Stimulated activated CD4-positive, alpha-beta T cell treated with anti-CD3 and anti-CD28 coated beads, Interleukin-4, amount 100 ng/mL, for 48 hours (primary cell): ENCODE measurements at regions not wholly inside any gene's neighbourhood (a gene's known extent, or its start where the extent isn't known, plus 50 kb on each side); places are given as distances from the start of the nearest gene placed in this dataset.

ENCODE experiments used
- DNase-seq, 2 donors: peaks; one replicate each; pipeline ENCODE4 v3.0.0-alpha.2; 2020; ENCODE audit warnings: low read depth in 2 of 2

DNA sequence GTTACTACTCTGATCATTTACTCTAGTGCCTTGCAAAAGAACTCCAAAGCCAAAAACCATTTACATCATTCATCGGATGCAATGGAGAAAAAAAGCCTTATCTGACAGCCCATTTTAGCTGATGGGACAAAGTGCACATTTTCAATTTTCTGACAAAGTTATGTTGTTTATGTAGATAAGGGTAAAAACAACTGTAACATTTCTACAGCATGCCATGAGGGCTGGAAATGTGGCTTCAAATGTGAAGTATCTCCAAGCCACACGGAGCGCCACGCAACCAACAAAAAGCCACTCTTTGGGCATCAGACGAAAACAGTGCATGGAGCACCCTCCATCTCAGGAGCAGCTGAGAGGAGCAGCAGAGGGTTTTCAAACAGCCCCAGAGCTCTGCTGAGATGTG lies 364.6 kb upstream of the ZNF507 start:
- no peak for DNase-seq

DNA sequence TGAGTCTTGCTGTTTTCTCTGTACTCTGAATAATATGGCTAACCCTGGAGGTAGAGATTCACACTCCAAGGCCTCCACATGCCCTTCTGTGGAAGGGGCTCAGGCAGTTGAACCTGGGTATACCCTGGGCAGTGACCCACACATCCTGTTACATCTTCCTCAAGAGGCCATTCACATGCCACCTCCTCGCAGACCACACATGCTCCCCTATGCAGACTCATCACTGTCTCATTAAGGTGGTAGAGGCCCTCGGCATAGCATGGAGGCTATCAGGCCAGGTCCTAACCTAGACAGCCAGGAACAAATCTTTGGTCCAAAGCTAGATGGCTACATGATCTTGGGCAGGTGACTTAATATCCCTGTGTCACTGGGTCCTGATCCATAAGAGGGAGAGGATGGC lies 363.9 kb upstream of the ZNF507 start:
- DNase-seq: no peak

DNA sequence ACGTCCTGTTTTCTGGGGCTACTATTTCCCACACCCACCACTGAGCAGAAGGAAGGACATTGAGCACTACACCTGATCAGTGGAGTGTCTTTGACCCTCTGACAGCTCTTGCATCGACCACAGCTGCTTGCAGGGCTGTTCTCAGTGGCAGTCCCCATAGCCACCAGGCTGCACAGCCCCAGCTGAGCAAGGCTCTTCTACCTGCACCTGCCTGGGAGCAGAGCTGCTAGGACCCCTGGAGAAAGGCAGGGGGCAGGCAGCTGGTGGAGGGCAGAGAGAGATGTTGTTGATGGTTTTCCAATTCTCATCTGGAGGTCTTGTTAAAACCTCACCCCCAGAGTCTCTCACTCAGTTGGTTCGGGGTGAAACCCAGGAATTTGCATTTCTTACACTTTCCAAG lies 361.8 kb upstream of the ZNF507 start:
- DNase-seq: no peak

DNA sequence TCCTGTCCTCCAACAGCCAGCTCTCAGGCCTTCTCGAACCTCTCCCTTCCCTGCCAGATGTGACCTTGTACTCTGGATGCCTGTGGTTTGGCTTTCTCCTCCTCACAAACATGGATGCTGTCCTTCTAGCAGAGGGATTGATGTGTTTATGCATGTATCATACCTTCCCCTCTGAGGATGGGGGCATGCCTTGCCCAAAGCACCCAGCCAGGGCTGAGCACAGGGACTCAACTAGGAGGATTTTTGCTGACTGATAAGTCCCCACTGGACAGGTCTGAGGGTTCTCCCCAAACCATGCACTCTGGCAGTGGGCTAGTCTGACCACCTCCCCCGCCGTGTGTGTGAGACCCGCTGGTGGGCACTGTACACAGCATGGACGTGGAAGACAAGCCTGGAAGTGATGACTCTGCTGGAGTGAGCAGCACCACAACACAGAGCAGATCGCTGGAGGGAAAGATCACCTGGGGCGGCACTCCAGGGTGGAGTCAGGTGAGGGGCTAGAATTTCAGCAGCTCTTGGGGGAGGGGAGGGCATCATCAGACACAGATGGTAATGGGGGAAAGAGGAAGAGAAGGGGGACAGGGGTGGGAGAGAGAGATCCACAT lies 360.3 kb upstream of the ZNF507 start:
- no peak for DNase-seq

DNA sequence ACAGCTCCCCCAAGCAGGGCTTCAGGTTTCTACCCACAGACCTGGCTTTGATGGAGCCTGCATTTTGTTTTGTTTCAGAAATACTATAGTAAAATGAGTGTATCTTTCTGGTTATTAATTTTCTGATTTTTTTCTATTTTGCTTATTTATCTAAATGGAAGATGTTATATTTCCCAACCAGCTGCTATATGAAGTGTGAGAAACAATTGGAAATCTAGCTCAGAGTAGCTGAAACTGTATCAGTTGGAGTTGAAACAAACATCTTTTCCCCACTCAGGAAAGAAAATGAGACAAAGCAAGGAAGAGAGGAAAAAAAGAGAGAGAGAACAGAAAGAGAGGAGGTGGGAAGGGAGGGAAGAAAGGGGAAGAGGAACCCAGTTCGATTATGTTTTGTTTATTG lies 358.5 kb upstream of the ZNF507 start:
- no peak for DNase-seq

DNA sequence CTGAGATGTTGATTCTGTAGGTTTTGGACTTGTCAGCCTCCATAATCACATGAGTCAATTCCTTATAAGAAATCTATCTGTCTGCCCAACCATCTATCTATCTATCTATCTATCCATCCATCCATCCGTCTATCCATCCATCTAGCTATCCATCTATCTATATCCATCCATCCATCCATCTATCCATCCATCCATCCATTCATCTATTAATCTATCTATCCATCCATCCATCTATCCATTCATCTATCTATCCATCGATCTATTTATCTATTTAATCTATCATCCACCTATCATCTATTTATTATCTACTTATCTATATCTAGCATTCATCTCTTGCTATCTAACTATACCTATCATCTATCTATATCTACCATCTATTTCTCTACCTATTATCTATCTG lies 357.2 kb upstream of the ZNF507 start:
- DNase-seq: no peak

DNA sequence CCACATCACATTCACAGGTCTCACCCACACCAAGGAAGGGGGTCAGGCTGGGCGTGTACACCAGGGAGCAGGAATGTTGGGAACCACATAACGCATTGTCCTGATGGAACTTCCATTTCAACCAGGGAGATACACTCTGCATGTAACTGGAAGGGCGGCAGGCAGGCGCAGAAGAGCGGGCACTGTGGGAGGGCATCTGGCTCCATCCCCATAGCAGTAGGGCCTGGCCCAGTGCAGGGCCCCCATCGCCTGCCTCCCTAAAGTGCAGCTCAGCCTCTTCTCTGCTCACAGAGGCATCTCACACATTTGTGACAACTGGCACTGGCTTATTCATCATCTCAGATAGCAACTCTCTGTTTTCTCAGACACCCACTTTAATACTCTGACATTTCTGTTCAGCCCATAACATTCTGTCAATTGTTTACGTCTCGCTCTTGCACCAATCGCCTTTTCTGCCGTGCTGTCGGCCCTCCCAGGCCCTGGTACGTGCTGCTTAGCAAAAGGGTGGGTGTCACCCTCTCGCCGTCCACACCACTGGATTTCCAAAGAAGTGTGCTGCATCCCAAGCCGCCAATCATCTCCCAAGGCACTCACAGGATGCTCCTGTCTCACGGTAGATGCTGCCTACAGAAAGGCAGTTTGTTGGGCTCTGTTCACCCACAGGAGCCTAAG lies 353.3 kb upstream of the ZNF507 start:
- no peak for DNase-seq

DNA sequence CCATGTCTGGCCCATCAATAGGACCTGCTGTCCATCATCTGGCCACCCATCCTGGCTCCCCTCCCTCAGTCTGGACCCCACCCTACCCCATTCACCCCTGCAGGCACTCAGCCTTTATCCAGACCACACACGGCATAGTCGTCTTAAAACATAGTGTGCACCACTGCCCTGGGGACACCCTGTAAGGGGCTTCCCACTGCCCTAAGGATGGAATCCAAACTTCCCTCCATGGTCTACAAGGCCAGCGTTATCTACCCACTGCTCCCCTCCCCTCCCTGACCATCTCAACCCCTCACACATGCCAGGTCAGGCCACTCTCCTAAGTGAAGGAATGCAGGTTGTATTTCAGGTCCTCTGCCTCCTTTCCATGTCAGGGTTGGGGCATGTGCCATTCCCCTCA lies 352.7 kb upstream of the ZNF507 start:
- no peak for DNase-seq

DNA sequence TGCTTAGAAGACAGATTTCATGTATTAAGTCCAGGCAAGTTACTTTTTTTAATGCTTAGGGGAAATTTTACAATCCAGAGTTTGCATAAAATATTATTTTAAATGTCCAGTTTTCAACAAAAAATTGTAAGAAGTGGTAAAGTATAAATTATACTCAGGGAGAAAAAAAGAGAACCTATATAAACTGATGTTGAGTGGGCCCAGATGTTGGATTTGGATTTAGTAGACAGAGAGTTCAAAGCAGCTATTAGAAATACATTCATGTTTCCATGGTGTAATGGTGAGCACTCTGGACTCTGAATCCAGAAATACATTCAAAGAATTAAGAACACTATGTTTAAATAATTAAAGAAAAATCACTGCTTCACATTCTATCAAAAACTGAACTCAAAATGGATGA lies 349.9 kb upstream of the ZNF507 start:
- DNase-seq: no peak

DNA sequence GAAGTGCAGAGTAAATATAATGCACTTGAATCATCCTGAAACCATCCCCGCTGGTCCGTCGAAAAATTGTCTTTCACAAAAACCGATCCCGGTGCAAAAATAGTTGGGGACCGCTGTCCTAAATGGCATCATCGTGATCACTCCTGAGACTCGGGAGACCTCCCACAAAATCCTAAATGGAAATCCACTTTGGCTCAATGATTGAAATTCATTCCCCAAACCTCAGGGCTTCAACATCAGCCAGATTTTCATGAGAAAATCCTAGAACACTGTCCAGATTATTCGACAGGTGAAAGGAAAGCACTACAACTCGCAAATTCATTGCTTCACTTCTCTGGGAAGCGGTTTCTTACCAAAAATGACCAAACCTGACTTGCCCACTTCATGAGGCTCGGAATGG lies 335.3 kb upstream of the ZNF507 start:
- DNase-seq: no peak

DNA sequence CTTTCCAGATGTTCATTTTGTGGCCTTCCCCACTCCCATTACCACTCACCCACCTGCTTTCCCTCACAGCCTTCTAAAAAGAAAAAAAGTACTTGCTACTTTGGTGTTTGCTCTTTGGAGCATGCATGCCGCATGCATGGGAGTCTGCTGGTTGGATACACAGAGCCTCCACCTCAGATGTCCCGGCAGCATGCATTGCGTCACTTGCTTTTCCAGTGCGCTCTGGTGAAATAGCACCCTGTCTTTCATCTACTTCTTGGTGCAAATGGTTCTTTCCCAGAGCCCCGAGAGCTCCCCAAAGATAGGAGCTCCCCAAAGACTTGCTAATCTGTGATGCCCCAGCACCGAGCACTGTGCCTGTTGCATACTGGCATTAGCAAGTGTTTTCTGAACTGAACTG lies 333.2 kb upstream of the ZNF507 start:
- DNase-seq: no peak

DNA sequence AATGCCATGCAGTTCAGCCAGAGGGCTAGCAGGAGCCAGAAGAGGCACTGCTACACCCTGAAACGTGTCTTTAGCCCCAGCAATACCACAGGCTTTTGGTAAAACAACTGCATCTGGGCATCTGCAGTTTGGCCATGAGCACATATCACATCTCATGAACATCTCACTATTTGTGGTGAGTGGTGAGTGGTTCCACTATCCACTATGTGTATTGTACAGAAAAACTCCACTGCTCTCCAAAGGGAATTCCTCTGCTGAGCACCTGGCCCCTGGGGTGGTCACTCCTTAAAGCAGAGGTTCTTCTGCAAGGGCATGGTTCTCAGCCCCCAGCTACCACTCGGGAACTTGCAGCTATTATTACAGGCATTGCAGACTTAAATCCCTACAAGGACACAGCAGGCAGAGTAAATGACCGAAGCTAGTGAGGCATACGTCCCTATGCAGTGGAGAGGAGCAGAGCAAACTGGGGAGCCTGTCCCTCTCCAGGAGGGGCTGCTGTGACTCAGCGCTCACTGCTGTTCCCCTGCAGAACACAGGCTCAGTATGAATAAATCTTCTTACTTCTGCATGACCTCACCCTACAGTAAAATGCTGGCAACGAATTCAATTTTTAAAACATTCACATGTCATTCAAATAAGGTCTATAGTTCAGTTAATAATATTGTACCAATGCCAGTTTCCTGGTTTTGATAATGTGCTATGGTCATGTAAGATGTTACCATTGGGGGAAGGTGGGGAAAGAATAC lies 332.4 kb upstream of the ZNF507 start:
- no peak for DNase-seq

DNA sequence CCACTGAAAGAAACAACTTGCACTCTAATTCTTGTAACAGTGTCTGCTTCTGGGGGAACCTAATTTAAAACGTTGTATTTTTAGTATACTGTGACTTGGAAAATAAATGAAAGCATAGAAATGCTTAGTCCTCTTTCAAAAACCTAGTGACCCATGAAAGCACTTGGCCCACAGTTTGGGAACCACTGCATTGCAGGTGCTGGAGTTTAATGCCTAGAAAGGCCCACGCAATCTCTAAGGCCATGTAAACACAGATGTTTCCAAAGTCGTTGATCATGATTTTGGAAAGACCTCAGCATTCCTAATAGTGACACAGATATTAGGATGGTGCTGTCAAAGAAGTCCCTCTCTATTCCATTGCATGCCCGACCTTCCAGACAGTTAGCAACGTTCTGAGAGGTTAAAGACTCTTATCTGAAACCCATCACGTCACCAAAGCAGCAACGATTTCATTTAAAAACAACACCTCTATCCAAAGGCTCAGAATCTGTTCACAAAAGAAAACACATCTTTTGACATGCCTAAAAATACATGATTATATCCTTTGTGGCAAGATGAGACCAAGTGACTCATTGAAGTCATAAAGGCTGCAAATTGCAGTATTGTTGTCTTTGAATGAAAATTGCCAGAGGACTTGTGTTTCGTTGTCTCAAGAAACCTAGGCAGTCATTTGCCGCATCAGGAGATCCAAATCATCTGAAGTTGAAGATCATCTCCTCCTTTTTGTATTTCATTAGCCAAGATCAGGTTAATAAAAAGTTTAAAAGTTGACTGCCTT lies 328.0 kb upstream of the ZNF507 start:
- DNase-seq: no peak

DNA sequence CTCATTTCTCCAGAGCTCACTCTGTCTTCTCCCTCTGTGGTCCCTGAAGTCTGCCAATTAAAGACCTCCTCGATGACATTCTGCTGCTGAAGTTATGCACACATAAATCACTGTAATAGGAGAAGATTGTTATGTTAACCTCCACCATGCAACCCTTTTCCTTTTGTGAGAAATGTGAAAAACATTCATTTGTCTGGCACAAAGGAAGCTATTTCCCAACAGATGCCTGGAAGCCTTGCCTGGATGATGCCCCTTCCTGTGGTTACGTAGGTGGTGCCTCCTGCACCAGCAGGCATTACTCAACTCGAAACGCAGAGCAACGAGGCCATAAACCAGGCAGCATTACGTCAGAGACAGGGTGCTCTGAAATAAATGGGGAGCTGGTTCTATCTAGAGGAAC lies 327.4 kb upstream of the ZNF507 start:
- DNase-seq: no peak

DNA sequence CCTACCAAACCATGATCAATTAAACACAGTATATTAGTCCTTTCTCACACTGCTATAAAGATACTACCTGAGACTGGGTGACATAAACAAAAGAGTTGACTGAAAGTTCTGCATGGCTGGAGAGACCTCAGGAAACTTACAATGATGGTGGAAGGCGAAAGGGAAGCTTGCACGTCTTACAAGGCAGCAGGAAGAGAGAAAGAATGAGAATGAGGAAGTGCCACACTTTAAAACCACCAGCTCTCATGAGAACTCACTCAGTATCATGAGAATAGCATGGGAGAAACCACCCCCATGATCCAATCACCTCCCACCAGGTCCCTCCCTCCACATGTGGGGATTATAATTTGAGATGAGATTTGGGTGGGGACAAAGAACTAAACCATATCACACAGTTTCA lies 324.9 kb upstream of the ZNF507 start:
- no peak for DNase-seq

DNA sequence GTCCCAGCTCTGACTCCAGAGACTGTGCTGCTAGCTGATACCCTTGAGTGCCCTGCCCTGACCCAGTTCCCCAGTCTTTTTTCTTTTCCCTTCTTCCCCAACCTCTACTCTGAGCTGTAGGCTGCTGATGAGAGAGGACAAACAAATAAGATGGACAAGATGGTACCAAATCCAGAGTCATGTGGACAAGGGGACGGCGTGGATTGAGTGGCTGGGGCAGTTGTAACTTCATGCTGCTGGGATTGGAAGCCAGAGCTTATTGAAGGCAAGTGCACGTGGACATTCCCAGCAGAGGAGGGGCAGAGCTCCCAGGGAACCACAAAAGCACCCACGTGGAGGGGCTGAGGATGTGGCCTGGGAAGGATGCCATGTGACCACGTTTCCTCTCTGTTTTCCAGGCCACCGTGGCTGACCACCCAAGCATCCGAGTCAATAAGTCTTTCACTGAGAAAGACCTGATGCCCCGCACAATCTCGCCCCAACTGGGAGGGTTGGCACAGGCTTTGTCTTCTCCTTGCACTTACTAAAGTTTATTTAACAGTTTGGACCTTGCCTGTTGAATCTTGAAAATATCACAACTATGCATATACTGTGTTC lies 323.3 kb upstream of the ZNF507 start:
- DNase-seq: no peak

DNA sequence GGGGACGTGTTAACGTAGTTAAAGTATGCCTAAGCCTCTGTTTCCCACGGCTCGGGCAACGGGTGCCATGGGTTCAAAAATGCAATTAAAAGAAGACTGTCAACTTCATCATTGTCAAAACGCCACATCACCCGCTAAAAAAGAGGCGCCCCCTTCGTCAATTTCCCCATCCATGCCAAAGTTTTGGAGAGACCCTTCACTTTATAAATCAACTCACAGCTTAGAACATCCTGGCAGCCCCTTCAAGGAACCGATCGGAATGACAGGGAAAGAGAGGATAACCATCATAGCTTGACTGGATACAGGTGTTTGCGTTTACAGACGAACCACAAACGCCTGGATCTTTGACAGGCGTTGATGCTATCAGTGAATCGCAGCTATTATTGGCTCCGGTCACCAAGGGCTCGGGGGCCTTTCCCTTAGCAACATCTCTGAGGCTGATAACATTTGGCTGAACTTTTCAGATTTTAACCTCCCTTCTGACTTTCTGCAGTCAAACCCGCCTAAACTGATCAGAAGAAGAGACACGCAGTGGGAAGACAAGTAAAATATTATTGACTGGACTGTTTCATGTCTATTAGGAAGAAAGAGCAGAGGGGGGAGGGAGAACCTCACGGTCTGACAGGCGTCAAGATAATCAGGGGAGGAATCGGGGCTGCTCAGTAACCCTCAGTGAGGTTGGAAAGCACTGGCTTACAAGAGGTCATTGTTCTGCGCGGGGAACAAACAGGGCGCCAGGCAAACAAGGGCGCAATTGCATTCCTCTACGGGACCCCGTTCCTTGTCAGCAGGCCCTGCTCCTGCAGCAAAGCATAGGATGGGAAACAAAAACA lies 322.5 kb upstream of the ZNF507 start:
- no peak for DNase-seq

DNA sequence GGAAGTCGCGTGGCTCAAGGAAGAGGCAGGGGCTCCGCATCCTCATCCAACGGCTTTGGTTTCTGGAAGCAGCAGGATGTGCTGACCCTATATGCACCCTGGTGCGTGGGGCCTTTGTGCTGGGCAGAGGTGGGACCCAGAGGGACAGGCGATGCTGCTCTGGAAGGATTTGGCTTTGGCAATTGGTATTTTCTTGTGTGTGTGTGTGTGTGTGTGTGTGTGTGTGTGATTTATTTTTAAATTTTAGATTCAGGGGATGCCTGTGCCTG lies 321.9 kb upstream of the ZNF507 start:
- no peak for DNase-seq

DNA sequence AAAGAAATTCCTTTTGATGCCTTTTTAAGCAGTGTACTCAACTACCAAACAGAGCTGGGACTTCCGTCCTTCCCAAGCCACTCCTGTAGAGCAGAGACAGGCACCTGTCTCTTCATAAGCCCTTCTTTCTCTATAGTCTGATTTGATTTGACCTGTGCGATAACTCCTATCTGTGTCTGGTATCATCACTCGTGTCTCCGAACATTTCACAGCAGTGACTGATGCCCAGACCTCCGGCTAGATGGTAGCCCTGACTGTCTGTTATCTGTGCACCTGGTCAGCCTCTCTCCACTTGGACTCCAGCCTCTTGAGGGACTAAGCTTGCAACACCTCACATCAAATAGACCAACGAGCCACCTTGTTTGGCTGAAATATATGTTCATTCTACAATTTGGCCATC lies 316.2 kb upstream of the ZNF507 start:
- DNase-seq: no peak

DNA sequence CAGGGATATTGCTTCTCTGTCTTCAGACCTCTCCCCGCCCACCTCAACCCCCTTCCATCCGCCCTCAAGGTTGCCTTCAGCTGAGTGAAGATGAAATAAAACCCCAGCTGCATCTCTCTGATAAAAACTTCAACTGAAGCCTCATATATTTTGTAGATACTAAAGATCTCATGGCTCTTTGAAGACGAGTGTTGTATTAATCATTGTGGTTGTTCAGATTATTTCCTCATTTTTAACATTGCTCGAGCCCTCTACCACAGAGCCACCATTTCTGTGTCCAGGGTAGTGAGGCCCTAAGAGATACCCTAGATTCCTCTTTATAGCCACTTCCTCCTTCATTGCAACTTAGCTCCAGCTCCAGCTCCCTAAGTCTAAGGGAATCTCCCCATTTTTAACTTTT lies 312.8 kb upstream of the ZNF507 start:
- DNase-seq: no peak

DNA sequence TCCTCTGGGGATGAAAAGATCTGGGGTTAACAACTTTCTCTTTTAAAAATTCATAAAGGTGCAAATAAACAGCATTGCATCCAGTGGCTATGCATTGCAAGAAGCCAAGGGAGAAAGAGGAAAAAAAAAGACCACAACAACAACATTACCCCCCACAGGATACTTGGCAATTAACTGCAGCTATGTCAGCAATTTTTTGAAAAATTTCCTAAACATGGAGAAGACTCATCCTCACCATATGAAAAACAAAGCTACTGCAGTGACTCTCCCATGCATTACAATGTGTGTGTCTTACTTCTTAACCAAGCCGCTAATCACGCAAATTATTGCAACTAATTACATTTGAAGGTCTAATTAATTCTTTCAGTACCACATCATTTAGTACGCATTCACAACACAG lies 309.8 kb upstream of the ZNF507 start:
- no peak for DNase-seq
